OCI-LY1 (cell line): ENCODE measurements at regions not wholly inside any gene's neighbourhood (a gene's known extent, or its start where the extent isn't known, plus 50 kb on each side); places are given as distances from the start of the nearest gene placed in this dataset.

Source experiments
- CTCF ChIP-seq: fragments of 200-600 bp; sonication (generic), shearing (Covaris generic); IDR thresholded peaks from 2 replicates; pipeline ENCODE4 v1.5.1; 2017; ENCODE audit warnings: mild to moderate bottlenecking, antibody characterized with exemption, low read length, moderate library complexity, mixed read lengths
- EZH2 ChIP-seq: fragments of 200-600 bp; sonication (generic), shearing (Covaris generic); IDR thresholded peaks from 2 replicates; pipeline ENCODE4 v1.8.0; 2017; ENCODE audit warnings: borderline replicate concordance, mixed run types, mild to moderate bottlenecking, antibody characterized with exemption, low read length, moderate library complexity, mixed read lengths

- TF ChIP-seq CTCF (no peak), EZH2 (no peak)
Observed at GRCh38 chr3:150256318-150256717, 151.8 kb upstream of the TSC22D2 start.
